MCF 10A (cell line): ENCODE measurements at regions not wholly inside any gene's neighbourhood (a gene's known extent, or its start where the extent isn't known, plus 50 kb on each side); places are given as distances from the start of the nearest gene placed in this dataset.
"Not testable (repeated sequence)": the region's sequence is repeated elsewhere in the genome, so short reads cannot be mapped to it uniquely, and the experiment has no call there.

ENCODE experiments used
- BruUV-seq: library from RNA; stranded (reverse); fragments of 400-500 nt; replicated peaks from 2 replicates; lab custom pipeline; 2021; lab: Mats Ljungman, UMichigan
- CTCF ChIA-PET: fragments of 300-600 bp; sonication (Branson Sonifier 250); formaldehyde crosslinking; extraction: SDS; loops from one replicate; lab custom pipeline; 2021; ENCODE audit warnings: antibody characterized with exemption, inconsistent platforms; lab: Yijun Ruan, JAX
- POLR2A ChIA-PET: fragments of 300-600, 350-650 bp; sonication (Branson Sonifier 250); formaldehyde crosslinking; extraction: SDS; loops from one replicate; lab custom pipeline; 2020; ENCODE audit warnings: antibody characterized with exemption, inconsistent platforms; lab: Yijun Ruan, JAX
- DNase-seq: peaks from one replicate; pipeline ENCODE4 v3.0.0-alpha.2; 2018; ENCODE audit not compliant: unreplicated experiment
- H3K27ac Mint-ChIP-seq: one replicate; pipeline ENCODE4 v1.8.0; 2022; ENCODE audit warnings: mild to moderate bottlenecking, low read depth, mixed read lengths; ENCODE audit not compliant: unreplicated experiment
- H3K27me3 Mint-ChIP-seq: one replicate; pipeline ENCODE4 v1.8.0; 2022; ENCODE audit warnings: mixed read lengths; ENCODE audit not compliant: insufficient read depth, unreplicated experiment
- H3K36me3 Mint-ChIP-seq: one replicate; pipeline ENCODE4 v1.8.0; 2022; ENCODE audit warnings: mild to moderate bottlenecking, moderate library complexity, mixed read lengths; ENCODE audit not compliant: insufficient read depth, unreplicated experiment
- H3K4me1 Mint-ChIP-seq: one replicate; pipeline ENCODE4 v1.8.0; 2022; ENCODE audit warnings: mixed read lengths; ENCODE audit not compliant: insufficient read depth, unreplicated experiment
- H3K4me3 Mint-ChIP-seq: one replicate; pipeline ENCODE4 v1.8.0; 2022; ENCODE audit warnings: mild to moderate bottlenecking, moderate library complexity, mixed read lengths; ENCODE audit not compliant: unreplicated experiment
- H3K9me3 Mint-ChIP-seq: one replicate; pipeline ENCODE4 v1.8.0; 2022; ENCODE audit warnings: mixed read lengths; ENCODE audit not compliant: unreplicated experiment
- intact Hi-C: fragments of 100-400 bp; cut with micrococcal nuclease; formaldehyde crosslinking; loops from 2 replicates; pipeline ENCODE4 v1.14.1; 2022
- TF ChIP-seq, protein P1 (sequence below): fragments of 200-600 bp; IDR thresholded peaks from one replicate; pipeline ENCODE4 v1.8.0; 2022; ENCODE audit warnings: antibody characterized with exemption, mild to moderate bottlenecking; ENCODE audit not compliant: unreplicated experiment

GRCh38 chr4:26060286-26060685, 146.3 kb downstream of the SMIM20 start:
- no peak for DNase-seq

DNA sequence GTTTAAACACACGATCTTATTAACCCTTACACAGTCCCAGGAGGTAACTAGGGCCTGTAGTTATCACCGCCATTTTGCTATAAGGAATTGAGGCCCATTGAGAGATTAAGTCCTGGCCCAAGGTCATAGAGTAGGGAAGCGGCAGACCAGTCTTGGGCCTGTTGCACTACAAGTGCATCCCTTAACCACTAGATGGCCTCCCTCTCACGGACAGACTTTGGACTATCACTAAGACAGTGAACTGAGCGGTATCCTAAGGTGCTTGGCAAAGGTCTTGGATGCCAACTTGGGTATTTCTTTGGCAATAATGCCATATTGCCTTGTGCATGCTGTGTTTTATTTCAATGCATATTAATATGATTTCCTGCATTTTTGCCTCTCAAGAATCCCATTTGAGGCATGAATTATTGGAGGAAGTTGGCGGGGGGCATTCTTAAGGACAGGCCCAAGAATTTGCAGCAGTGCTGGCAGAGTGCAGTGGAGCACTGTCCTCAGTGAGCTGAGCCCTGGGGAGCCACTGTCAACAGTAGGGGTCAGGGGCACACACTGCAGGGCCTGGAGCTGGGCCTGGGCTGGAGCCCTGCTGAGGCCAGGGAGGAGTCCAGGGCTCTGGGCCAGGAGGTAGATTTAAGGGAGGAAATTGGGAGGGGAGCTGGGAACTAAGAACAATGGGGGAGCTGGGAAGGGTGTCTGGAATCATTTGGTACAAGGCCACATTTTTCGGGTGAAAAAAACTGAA, 147.4 kb downstream of the SMIM20 start:
- ChIA-PET POLR2A (interaction anchor here (1.6 kb wide), 1 partner anchor 66 kb away, joined by 4 read pairs; no protein-coding TSS in a partner anchor), CTCF (interaction anchor here (0.6 to 6.6 kb wide), 21 partner anchors 9 to 946 kb away, joined by 3 to 33 read pairs (median 4); no protein-coding TSS in a partner anchor)
- H3K4me3 Mint-ChIP-seq: no peak overlapping the region
- peak; percentile 78 for DNase-seq
- H3K27ac Mint-ChIP-seq: no peak overlapping the region
- BruUV-seq: no TSS peak
- intact Hi-C loops: loop anchor here (1.0 to 5.0 kb wide), 4 partner anchors 39 to 349 kb away; no protein-coding TSS in a partner anchor
- TF ChIP-seq, protein P1, sequence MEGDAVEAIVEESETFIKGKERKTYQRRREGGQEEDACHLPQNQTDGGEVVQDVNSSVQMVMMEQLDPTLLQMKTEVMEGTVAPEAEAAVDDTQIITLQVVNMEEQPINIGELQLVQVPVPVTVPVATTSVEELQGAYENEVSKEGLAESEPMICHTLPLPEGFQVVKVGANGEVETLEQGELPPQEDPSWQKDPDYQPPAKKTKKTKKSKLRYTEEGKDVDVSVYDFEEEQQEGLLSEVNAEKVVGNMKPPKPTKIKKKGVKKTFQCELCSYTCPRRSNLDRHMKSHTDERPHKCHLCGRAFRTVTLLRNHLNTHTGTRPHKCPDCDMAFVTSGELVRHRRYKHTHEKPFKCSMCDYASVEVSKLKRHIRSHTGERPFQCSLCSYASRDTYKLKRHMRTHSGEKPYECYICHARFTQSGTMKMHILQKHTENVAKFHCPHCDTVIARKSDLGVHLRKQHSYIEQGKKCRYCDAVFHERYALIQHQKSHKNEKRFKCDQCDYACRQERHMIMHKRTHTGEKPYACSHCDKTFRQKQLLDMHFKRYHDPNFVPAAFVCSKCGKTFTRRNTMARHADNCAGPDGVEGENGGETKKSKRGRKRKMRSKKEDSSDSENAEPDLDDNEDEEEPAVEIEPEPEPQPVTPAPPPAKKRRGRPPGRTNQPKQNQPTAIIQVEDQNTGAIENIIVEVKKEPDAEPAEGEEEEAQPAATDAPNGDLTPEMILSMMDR: peak; percentile 61
- peaks cover 7% of the 10 kb centered on the region for H3K4me1 Mint-ChIP-seq
- H3K9me3 Mint-ChIP-seq: no peaks in the 10 kb centered on the region
- no peaks in the 10 kb centered on the region for H3K27me3 Mint-ChIP-seq
- H3K36me3 Mint-ChIP-seq: no peaks in the 10 kb centered on the region

More at GRCh38 chr4:26060286-26060685, 146.3 kb downstream of the SMIM20 start:
- no TSS peak for BruUV-seq
- intact Hi-C loops: loop anchor here (5.0 kb wide), 1 partner anchor 38 kb away; no protein-coding TSS in a partner anchor
- Mint-ChIP-seq H3K27ac (no peak overlapping the region), H3K36me3 (no peaks in the 10 kb centered on the region), H3K9me3 (no peaks in the 10 kb centered on the region), H3K4me1 (peaks cover 7% of the 10 kb centered on the region), H3K4me3 (no peak overlapping the region), H3K27me3 (no peaks in the 10 kb centered on the region)
- POLR2A ChIA-PET: interaction anchor here (1.6 kb wide), 1 partner anchor 67 kb away, joined by 4 read pairs; no protein-coding TSS in a partner anchor
- TF ChIP-seq, protein P1: no peak
- CTCF ChIA-PET: interaction anchor here (0.6 to 6.6 kb wide), 9 partner anchors 13 to 357 kb away, joined by 3 to 33 read pairs (median 3); no protein-coding TSS in a partner anchor

GRCh38 chr4:26062215-26062614, 148.2 kb downstream of the SMIM20 start:
- TF ChIP-seq, protein P1: no peak
- Mint-ChIP-seq H3K9me3 (no peaks in the 10 kb centered on the region), H3K36me3 (no peaks in the 10 kb centered on the region), H3K27me3 (no peaks in the 10 kb centered on the region), H3K27ac (no peak overlapping the region), H3K4me1 (peaks cover 7% of the 10 kb centered on the region), H3K4me3 (no peak overlapping the region)
- BruUV-seq: no TSS peak
- intact Hi-C loops: loop anchor here (5.0 kb wide), 1 partner anchor 40 kb away; no protein-coding TSS in a partner anchor
- POLR2A ChIA-PET: no interaction called here
- no peak for DNase-seq
- CTCF ChIA-PET: interaction anchor here (0.6 to 3.2 kb wide), 13 partner anchors 10 to 1085 kb away, joined by 3 to 17 read pairs (median 5); no protein-coding TSS in a partner anchor

DNA sequence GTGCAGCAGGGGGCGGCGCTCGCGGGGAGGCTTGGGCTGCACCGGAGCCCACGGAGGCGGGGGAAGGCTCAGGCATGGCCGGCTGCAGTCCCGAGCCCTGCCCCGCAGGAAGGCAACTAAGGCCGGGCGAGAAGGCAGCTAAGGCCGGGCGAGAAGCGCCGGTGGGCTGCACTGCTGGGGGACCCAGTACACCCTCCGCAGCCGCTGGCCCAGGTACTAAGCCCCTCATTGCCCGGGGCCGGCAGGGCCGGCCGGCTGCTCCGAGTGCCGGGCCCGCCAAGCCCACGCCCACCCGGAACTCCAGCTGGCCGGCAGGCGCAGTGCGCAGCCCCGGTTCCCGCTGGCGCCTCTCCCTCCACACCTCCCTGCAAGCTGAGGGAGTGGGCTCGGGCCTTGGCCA, 150.0 kb downstream of the SMIM20 start:
- H3K4me3 Mint-ChIP-seq, POLR2A ChIA-PET, H3K27ac Mint-ChIP-seq, H3K27me3 Mint-ChIP-seq, H3K36me3 Mint-ChIP-seq, H3K4me1 Mint-ChIP-seq, H3K9me3 Mint-ChIP-seq, BruUV-seq, DNase-seq: not testable (repeated sequence)
- CTCF ChIA-PET: interaction anchor here (1.1 to 3.4 kb wide), 2 partner anchors 19 to 344 kb away, joined by 3 to 18 read pairs; no protein-coding TSS in a partner anchor
- intact Hi-C loops: loop anchor here (5.0 kb wide), 1 partner anchor 42 kb away; no protein-coding TSS in a partner anchor
